ENCODE measurements at regions not wholly inside any gene's neighbourhood (a gene's known extent, or its start where the extent isn't known, plus 50 kb on each side); places are given as distances from the start of the nearest gene placed in this dataset.

DNA sequence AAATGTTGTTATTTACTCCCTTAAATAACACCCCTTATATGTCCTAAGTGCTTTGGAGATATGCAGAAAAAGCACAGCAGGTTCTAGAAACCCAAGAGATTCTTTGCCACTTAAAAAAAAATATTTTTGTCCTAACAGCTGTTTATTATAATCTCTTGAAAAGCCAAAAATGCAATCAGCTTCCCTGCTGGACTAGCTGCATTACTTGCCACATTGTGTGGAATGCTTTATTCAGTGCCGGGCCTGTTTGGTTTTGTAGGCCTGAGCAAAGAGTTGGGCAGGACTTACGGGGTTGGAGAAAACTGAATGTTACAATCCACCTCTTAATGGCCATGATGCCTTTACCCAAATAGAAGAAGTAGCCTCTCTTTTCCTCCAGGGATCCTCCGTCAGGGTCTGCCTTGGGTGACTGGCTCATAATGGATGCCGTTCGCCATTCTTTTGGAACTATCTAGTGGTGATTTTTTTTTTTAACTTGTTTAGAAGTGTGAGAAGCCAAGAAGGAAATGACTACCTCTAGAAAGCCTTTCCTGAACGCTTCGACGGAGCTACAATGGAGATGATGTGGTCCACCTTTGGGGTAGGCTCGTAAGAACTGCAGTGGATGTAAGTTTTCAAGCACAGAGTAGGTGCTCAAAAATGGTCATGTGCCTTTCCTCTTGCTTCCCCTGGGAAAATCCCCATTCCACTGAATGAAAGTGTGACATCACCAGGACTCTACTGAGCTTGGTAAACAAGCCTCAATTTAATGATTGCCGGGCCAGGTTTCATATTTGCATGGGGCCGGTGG is 241.3 kb upstream of the NCAM1 start:
- ChIA-PET POLR2A (no interaction called here), CTCF (no interaction called here)
- Mint-ChIP-seq H3K4me3 (no peak overlapping the region), H3K9me3 (no peaks in the 10 kb centered on the region), H3K27me3 (peaks cover 3% of the 10 kb centered on the region), H3K27ac (no peak overlapping the region), H3K4me1 (no peaks in the 10 kb centered on the region), H3K36me3 (ENCODE audit: low read depth) (no peaks in the 10 kb centered on the region)
- DNase-seq (no peak), ATAC-seq (ENCODE audit: low read depth) (no peak)
- TF ChIP-seq, protein P1, sequence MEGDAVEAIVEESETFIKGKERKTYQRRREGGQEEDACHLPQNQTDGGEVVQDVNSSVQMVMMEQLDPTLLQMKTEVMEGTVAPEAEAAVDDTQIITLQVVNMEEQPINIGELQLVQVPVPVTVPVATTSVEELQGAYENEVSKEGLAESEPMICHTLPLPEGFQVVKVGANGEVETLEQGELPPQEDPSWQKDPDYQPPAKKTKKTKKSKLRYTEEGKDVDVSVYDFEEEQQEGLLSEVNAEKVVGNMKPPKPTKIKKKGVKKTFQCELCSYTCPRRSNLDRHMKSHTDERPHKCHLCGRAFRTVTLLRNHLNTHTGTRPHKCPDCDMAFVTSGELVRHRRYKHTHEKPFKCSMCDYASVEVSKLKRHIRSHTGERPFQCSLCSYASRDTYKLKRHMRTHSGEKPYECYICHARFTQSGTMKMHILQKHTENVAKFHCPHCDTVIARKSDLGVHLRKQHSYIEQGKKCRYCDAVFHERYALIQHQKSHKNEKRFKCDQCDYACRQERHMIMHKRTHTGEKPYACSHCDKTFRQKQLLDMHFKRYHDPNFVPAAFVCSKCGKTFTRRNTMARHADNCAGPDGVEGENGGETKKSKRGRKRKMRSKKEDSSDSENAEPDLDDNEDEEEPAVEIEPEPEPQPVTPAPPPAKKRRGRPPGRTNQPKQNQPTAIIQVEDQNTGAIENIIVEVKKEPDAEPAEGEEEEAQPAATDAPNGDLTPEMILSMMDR (IDR thresholded peaks at IDR 0.05) = no peak
- intact Hi-C loops (cut with micrococcal nuclease) = no loop called here

DNA sequence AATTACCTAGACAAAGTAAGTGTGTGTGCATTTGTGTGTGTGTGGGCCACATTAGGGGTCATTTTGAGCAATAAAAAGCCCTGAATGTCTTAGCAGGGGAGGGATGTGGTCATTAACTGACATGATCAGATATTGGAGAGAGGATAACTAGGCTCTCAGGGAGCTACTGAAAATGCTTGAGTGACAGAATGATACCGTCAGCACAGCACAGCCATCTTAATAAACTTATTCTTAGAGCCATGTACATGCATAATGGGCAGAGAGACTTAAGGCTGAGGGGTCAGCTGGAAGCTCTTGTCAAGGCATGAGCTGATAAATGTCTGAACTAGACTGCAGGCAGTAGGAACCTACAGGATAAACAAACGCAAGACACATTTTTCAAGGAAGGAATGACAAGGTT is 239.1 kb upstream of the NCAM1 start:
- Mint-ChIP-seq H3K27me3 (peaks cover 3% of the 10 kb centered on the region), H3K27ac (no peak overlapping the region), H3K4me3 (no peak overlapping the region), H3K4me1 (no peaks in the 10 kb centered on the region), H3K9me3 (no peaks in the 10 kb centered on the region), H3K36me3 (ENCODE audit: low read depth) (no peaks in the 10 kb centered on the region)
- intact Hi-C loops (cut with micrococcal nuclease) = no loop called here
- ChIA-PET POLR2A (no interaction called here), CTCF (no interaction called here)
- ATAC-seq (ENCODE audit: low read depth) = no peak
- TF ChIP-seq, protein P1 (IDR thresholded peaks at IDR 0.05) = no peak
- no peak for DNase-seq

DNA sequence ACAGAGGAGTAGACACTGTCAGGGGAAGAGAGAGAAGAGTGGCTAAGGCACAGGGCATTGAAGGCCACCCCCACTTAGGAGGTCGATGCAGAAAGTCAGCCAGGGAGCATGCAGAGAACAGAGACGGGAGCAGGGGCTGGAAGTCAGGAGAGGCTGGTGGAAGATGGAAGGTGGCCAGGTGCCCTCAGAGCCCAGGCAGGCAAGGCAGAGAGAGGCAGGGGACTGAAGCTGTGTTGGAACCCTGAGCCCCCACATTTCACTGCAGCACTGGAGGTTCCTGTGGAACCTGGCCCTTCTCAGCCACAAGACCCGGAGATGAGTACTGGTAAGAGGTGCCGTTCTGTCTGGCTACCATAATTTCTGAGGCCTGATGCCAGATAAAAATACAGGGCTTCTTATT is 238.3 kb upstream of the NCAM1 start:
- Mint-ChIP-seq H3K27me3 (peaks cover 3% of the 10 kb centered on the region), H3K4me3 (no peak overlapping the region), H3K36me3 (ENCODE audit: low read depth) (no peaks in the 10 kb centered on the region), H3K27ac (no peak overlapping the region), H3K9me3 (no peaks in the 10 kb centered on the region), H3K4me1 (no peaks in the 10 kb centered on the region)
- ChIA-PET CTCF (no interaction called here), POLR2A (no interaction called here)
- ATAC-seq (ENCODE audit: low read depth) (no peak), DNase-seq (no peak)
- TF ChIP-seq, protein P1 (IDR thresholded peaks at IDR 0.05) = no peak
- intact Hi-C loops (cut with micrococcal nuclease) = no loop called here

DNA sequence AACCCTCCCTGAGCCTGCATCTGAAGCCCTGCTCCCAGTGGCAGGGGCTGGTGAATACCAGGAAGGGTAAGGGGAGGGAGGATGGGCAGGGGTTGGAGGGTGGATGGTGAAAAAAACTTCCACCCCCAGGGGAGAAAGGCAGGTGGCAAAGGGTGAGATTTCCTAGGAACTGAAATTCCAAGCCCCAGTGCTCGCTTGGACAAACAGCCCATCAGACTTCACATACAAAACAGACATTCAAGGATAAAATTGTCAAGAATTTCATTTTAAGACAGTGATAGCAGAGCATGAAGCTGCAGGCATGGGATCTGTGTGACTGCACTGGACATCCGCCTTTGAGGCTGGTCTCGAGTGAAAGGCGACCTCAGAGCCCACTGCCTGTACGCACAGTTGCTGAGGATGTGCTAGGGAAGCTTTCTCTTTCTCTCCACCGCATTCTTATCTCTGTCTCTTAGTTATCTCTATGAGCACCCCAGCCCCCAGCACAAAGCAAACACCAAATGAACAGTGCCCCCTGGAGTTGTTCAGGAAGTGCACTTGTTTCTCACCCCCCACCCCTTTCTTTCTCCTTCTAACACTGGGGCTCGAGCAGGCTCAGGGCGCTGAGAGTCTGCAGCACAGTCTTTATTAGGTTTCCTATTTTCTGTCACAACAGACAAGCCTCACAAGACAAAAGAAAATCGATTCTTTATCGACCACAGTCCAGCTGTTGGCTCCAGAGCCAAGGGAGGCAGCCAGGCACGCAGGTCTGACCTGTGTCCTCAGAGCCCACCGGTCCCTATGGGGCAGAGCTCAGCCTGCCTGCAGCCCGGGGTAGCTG is 237.3 kb upstream of the NCAM1 start:
- Mint-ChIP-seq H3K4me1 (no peaks in the 10 kb centered on the region), H3K27ac (no peak overlapping the region), H3K27me3 (peaks cover 3% of the 10 kb centered on the region), H3K4me3 (no peak overlapping the region), H3K9me3 (no peaks in the 10 kb centered on the region), H3K36me3 (ENCODE audit: low read depth) (no peaks in the 10 kb centered on the region)
- CTCF ChIA-PET = no interaction called here
- TF ChIP-seq, protein P1 (IDR thresholded peaks at IDR 0.05) = no peak
- DNase-seq = no peak
- intact Hi-C loops (cut with micrococcal nuclease) = no loop called here
- ATAC-seq (ENCODE audit: low read depth) = no peak
- POLR2A ChIA-PET = no interaction called here

DNA sequence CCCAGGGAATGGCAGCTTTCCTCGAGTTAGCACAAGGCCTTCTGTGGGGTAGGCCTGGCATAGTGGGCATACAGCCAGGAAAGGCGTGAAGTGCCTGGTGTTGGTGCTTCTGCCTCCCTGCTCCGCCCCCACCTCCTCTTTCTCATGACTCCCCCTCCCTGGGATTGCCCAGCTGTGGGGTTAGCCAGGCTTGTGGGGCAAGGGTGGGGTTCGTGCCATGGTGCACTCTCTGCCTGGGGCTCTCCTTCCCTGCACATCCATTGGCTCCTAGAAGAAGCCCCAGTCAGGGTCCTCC is 236.8 kb upstream of the NCAM1 start:
- Mint-ChIP-seq H3K4me1 (no peaks in the 10 kb centered on the region), H3K9me3 (no peaks in the 10 kb centered on the region), H3K36me3 (ENCODE audit: low read depth) (no peaks in the 10 kb centered on the region), H3K27me3 (no peaks in the 10 kb centered on the region), H3K4me3 (no peak overlapping the region), H3K27ac (no peak overlapping the region)
- ChIA-PET CTCF (no interaction called here), POLR2A (no interaction called here)
- intact Hi-C loops (cut with micrococcal nuclease) = no loop called here
- no peak for ATAC-seq (ENCODE audit: low read depth)
- TF ChIP-seq, protein P1 (IDR thresholded peaks at IDR 0.05) = no peak
- no peak for DNase-seq

All from activated B cell treated with CpG ODN at 0.5 μM for 24 hours (primary cell).